Endothelial cell of hepatic sinusoid (primary cell): ENCODE measurements at regions not wholly inside any gene's neighbourhood (a gene's known extent, or its start where the extent isn't known, plus 50 kb on each side); places are given as distances from the start of the nearest gene placed in this dataset.

Source experiments
- in situ Hi-C: cut with HindIII; loops from 2 replicates; pipeline ENCODE4 v1.10.0; 2017; ENCODE audit warnings: low sequenced_read_pairs

- in situ Hi-C loops = no loop called here
Observed at GRCh38 chr3:130838898-130839600, 54.8 kb upstream of the ATP2C1 start.

GRCh38 chr3:130839813-130840212, 54.1 kb upstream of the ATP2C1 start:
- in situ Hi-C loops = no loop called here

GRCh38 chr3:130841357-130841756, 52.5 kb upstream of the ATP2C1 start:
- in situ Hi-C loops = no loop called here

- in situ Hi-C loops = no loop called here
Observed at GRCh38 chr3:130843441-130843840, 50.4 kb upstream of the ATP2C1 start.
